ENCODE measurements at regions not wholly inside any gene's neighbourhood (a gene's known extent, or its start where the extent isn't known, plus 50 kb on each side); places are given as distances from the start of the nearest gene placed in this dataset.
A peak's percentile ranks its signal among the peaks of the same experiment; 100 is the strongest.

GRCh38 chr4:54386042-54386669, 157.1 kb downstream of the PDGFRA start (continued):
- TF ChIP-seq ARID1B (IDR thresholded peaks at IDR 0.05) (peak; percentile 80), RBM34 (IDR thresholded peaks at IDR 0.05; ENCODE audit: borderline replicate concordance, insufficient read depth, low read length) (no peak), ATF6 (CRISPR knock-in tag; IDR thresholded peaks at IDR 0.05) (no peak), MAFG (tag; conservative IDR thresholded peaks at IDR 0.05) (peak; percentile 87), TEAD4 (IDR thresholded peaks at IDR 0.05; ENCODE audit: low read length) (peak; percentile 73; the same call in 1 of the 2 replicates), TEAD4 (CRISPR knock-in tag; IDR thresholded peaks at IDR 0.05; ENCODE audit: borderline replicate concordance) (no peak), BCL6 (CRISPR knock-in tag; IDR thresholded peaks at IDR 0.05) (no peak), CCAR2 (IDR thresholded peaks at IDR 0.05; ENCODE audit: low read depth, low read length) (no peak), C11orf30 (IDR thresholded peaks at IDR 0.05; ENCODE audit: low read depth) (peak; percentile 55; the same call in 1 of the 2 replicates), NCOA1 (IDR thresholded peaks at IDR 0.05; ENCODE audit: low read depth) (0 out of 2 replicates have a peak, but pooled peaks have one; percentile 41), FIP1L1 (IDR thresholded peaks at IDR 0.05; ENCODE audit: low read depth, low read length, poor library complexity, severe bottlenecking) (no peak), ZBTB7A (IDR thresholded peaks at IDR 0.05; ENCODE audit: borderline replicate concordance, control insufficient read depth, low read depth, low read length) (no peak), CHCHD3 (CRISPR knock-in tag; IDR thresholded peaks at IDR 0.05) (no peak), BACH1 (tag; IDR thresholded peaks at IDR 0.05) (no peak), TCF7L2 (IDR thresholded peaks at IDR 0.05; ENCODE audit: low read depth, low read length) (peak; percentile 71), NR2C1 (IDR thresholded peaks at IDR 0.05) (no peak), NR2C1 (tag; IDR thresholded peaks at IDR 0.05) (no peak), ATF7 (IDR thresholded peaks at IDR 0.05) (peak; percentile 58), ZNF444 (CRISPR knock-in tag; IDR thresholded peaks at IDR 0.05) (no peak), ZNF280B (CRISPR knock-in tag; IDR thresholded peaks at IDR 0.05) (no peak), DDX20 (tag; IDR thresholded peaks at IDR 0.05; ENCODE audit: low read depth) (no peak), KLF16 (IDR thresholded peaks at IDR 0.05) (peak; percentile 83), ZNF121 (CRISPR knock-in tag; conservative IDR thresholded peaks at IDR 0.05) (no peak), SRSF1 (IDR thresholded peaks at IDR 0.05; ENCODE audit: low read depth, low read length) (no peak), ZFP36 (IDR thresholded peaks at IDR 0.05; ENCODE audit: low read depth, low read length, partially characterized antibody) (no peak), THAP12 (CRISPR knock-in tag; IDR thresholded peaks at IDR 0.05) (no peak)
